ENCODE measurements at regions not wholly inside any gene's neighbourhood (a gene's known extent, or its start where the extent isn't known, plus 50 kb on each side); places are given as distances from the start of the nearest gene placed in this dataset.
A peak's percentile ranks its signal among the peaks of the same experiment; 100 is the strongest.

- H4K20me1 ChIP-seq (ENCODE audit: insufficient read depth) = no peaks in the 10 kb centered on the region
- H3K9ac ChIP-seq = no peak overlapping the region
- no peak for TF ChIP-seq EZH2 (IDR thresholded peaks at IDR 0.05; ENCODE audit: insufficient read depth, poor library complexity, severe bottlenecking)
- no peak for TF ChIP-seq EZH2phosphoT487 (IDR thresholded peaks at IDR 0.05; ENCODE audit: insufficient read depth, low read depth)
- H3K4me2 ChIP-seq (ENCODE audit: unreplicated experiment) = no peak overlapping the region
- no peak overlapping the region for H3K4me3 ChIP-seq
- WGBS, 2 experiments (ENCODE audit: low coverage in 1 of 2, low lambda C conversion rate in 2 of 2, missing lambda C conversion rate in 2 of 2) = 89 to 90% methylated on average over 1 of the region's 1 CpG
- H3K79me2 ChIP-seq (ENCODE audit: insufficient read depth) = no peaks in the 10 kb centered on the region
- in situ Hi-C loops (cut with MboI) = loop anchor here (10.0 to 25.0 kb wide), 3 partner anchors 443 to 1643 kb away; no protein-coding TSS in a partner anchor
- no peak overlapping the region for H2AFZ ChIP-seq
- H3K36me3 ChIP-seq (ENCODE audit: low read depth) = no peaks in the 10 kb centered on the region
- peak; percentile 52 for DNase-seq
- H3F3A ChIP-seq (ENCODE audit: insufficient read depth) = peaks cover 14% of the 10 kb centered on the region
- H3K9me2 ChIP-seq (ENCODE audit: insufficient read depth) = no peaks in the 10 kb centered on the region
- no peaks in the 10 kb centered on the region for H3K9me3 ChIP-seq (ENCODE audit: low read depth)
- peaks cover 43% of the 10 kb centered on the region for H3K4me1 ChIP-seq (ENCODE audit: insufficient read depth)
- H3K27ac ChIP-seq = no peak overlapping the region
- H3K27me3 ChIP-seq (replicated peaks; ENCODE audit: insufficient read depth) = no peaks in the 10 kb centered on the region
Measured at GRCh38 chr5:163569284-163569683, 63.9 kb downstream of the MAT2B start.

- peak overlapping the region; percentile 16 for H3K4me2 ChIP-seq (ENCODE audit: unreplicated experiment)
- no peak overlapping the region for H3K9ac ChIP-seq
- TF ChIP-seq EZH2 (IDR thresholded peaks at IDR 0.05; ENCODE audit: insufficient read depth, poor library complexity, severe bottlenecking) = no peak
- TF ChIP-seq EZH2phosphoT487 (IDR thresholded peaks at IDR 0.05; ENCODE audit: insufficient read depth, low read depth) = no peak
- H3K4me1 ChIP-seq (ENCODE audit: insufficient read depth) = peaks cover 36% of the 10 kb centered on the region
- no peaks in the 10 kb centered on the region for H3K9me3 ChIP-seq (ENCODE audit: low read depth)
- in situ Hi-C loops (cut with MboI) = loop anchor here (25.0 kb wide), 2 partner anchors 441 to 1641 kb away; no protein-coding TSS in a partner anchor
- no peak overlapping the region for H2AFZ ChIP-seq
- H3K36me3 ChIP-seq (ENCODE audit: low read depth) = no peaks in the 10 kb centered on the region
- no peak overlapping the region for H3K4me3 ChIP-seq
- peak; percentile 77 for DNase-seq
- WGBS, 2 experiments (ENCODE audit: low coverage in 1 of 2, low lambda C conversion rate in 2 of 2, missing lambda C conversion rate in 2 of 2) = 0 to 3% methylated on average over 3 of the region's 3 CpGs
- no peaks in the 10 kb centered on the region for H3K27me3 ChIP-seq (replicated peaks; ENCODE audit: insufficient read depth)
- no peaks in the 10 kb centered on the region for H3K79me2 ChIP-seq (ENCODE audit: insufficient read depth)
- H3K27ac ChIP-seq = no peak overlapping the region
- no peaks in the 10 kb centered on the region for H4K20me1 ChIP-seq (ENCODE audit: insufficient read depth)
- no peaks in the 10 kb centered on the region for H3K9me2 ChIP-seq (ENCODE audit: insufficient read depth)
- H3F3A ChIP-seq (ENCODE audit: insufficient read depth) = peaks cover 14% of the 10 kb centered on the region
Measured at GRCh38 chr5:163571744-163572143, 66.3 kb downstream of the MAT2B start.

- H3K9me3 ChIP-seq (ENCODE audit: low read depth) = no peaks in the 10 kb centered on the region
- H3K4me3 ChIP-seq = no peak overlapping the region
- 53 to 55% methylated on average over 5 of the region's 5 CpGs for WGBS, 2 experiments (ENCODE audit: low coverage in 1 of 2, low lambda C conversion rate in 2 of 2, missing lambda C conversion rate in 2 of 2)
- H3K4me1 ChIP-seq (ENCODE audit: insufficient read depth) = peaks cover 16% of the 10 kb centered on the region
- TF ChIP-seq EZH2phosphoT487 (IDR thresholded peaks at IDR 0.05; ENCODE audit: insufficient read depth, low read depth) (no peak), EZH2 (IDR thresholded peaks at IDR 0.05; ENCODE audit: insufficient read depth, poor library complexity, severe bottlenecking) (no peak)
- in situ Hi-C loops (cut with MboI) = loop anchor here (25.0 kb wide), 2 partner anchors 438 to 1638 kb away; no protein-coding TSS in a partner anchor
- H2AFZ ChIP-seq = no peak overlapping the region
- H3K4me2 ChIP-seq (ENCODE audit: unreplicated experiment) = no peak overlapping the region
- no peak for DNase-seq
- no peaks in the 10 kb centered on the region for H3K79me2 ChIP-seq (ENCODE audit: insufficient read depth)
- H3K27ac ChIP-seq = no peak overlapping the region
- no peaks in the 10 kb centered on the region for H3K36me3 ChIP-seq (ENCODE audit: low read depth)
- no peak overlapping the region for H3K9ac ChIP-seq
- H4K20me1 ChIP-seq (ENCODE audit: insufficient read depth) = no peaks in the 10 kb centered on the region
- H3K9me2 ChIP-seq (ENCODE audit: insufficient read depth) = no peaks in the 10 kb centered on the region
- no peaks in the 10 kb centered on the region for H3K27me3 ChIP-seq (replicated peaks; ENCODE audit: insufficient read depth)
- no peaks in the 10 kb centered on the region for H3F3A ChIP-seq (ENCODE audit: insufficient read depth)
Measured at GRCh38 chr5:163574472-163575440, 69.3 kb downstream of the MAT2B start.

- Histone ChIP-seq H2AFZ (no peak overlapping the region), H3K36me3 (ENCODE audit: low read depth) (no peaks in the 10 kb centered on the region), H3K27me3 (replicated peaks; ENCODE audit: insufficient read depth) (no peaks in the 10 kb centered on the region), H3K4me2 (ENCODE audit: unreplicated experiment) (no peak overlapping the region), H3K9ac (no peak overlapping the region), H4K20me1 (ENCODE audit: insufficient read depth) (no peaks in the 10 kb centered on the region), H3K4me3 (no peak overlapping the region), H3K9me2 (ENCODE audit: insufficient read depth) (no peaks in the 10 kb centered on the region), H3F3A (ENCODE audit: insufficient read depth) (no peaks in the 10 kb centered on the region), H3K4me1 (ENCODE audit: insufficient read depth) (no peaks in the 10 kb centered on the region), H3K27ac (no peak overlapping the region), H3K9me3 (ENCODE audit: low read depth) (no peaks in the 10 kb centered on the region), H3K79me2 (ENCODE audit: insufficient read depth) (no peaks in the 10 kb centered on the region)
- TF ChIP-seq EZH2phosphoT487 (IDR thresholded peaks at IDR 0.05; ENCODE audit: insufficient read depth, low read depth) (no peak), EZH2 (IDR thresholded peaks at IDR 0.05; ENCODE audit: insufficient read depth, poor library complexity, severe bottlenecking) (no peak)
- no peak for DNase-seq
- in situ Hi-C loops (cut with MboI) = no loop called here
- WGBS, 2 experiments (ENCODE audit: low coverage in 1 of 2, low lambda C conversion rate in 2 of 2, missing lambda C conversion rate in 2 of 2) = 83 to 85% methylated on average over 5 of the region's 5 CpGs
Measured at GRCh38 chr5:163578652-163579051, 73.2 kb downstream of the MAT2B start.
